Liver (tissue), 8 donors: ENCODE measurements at regions not wholly inside any gene's neighbourhood (a gene's known extent, or its start where the extent isn't known, plus 50 kb on each side); places are given as distances from the start of the nearest gene placed in this dataset.

ENCODE experiments used
- DNase-seq: peaks from one replicate; pipeline ENCODE4 v3.0.0-alpha.2; 2017; ENCODE audit warnings: low spot score
- H3K27ac ChIP-seq, 2 donors: one replicate each; pipeline ENCODE4 v1.7.0; 2013; ENCODE audit warnings: inconsistent platforms in 2 of 2, low read length in 2 of 2, control low read depth in 1 of 2, low read depth in 1 of 2, mild to moderate bottlenecking in 1 of 2
- H3K27me3 ChIP-seq, 4 donors: one replicate each; pipeline versions ENCODE4 v1.6.1 to v1.7.0; 2013; ENCODE audit warnings: low read length in 3 of 4, inconsistent platforms in 1 of 4, mild to moderate bottlenecking in 1 of 4, moderate library complexity in 1 of 4; ENCODE audit not compliant: control insufficient read depth in 4 of 4, insufficient read depth in 4 of 4
- H3K36me3 ChIP-seq, 4 donors: one replicate each; pipeline versions ENCODE4 v1.6.1 to v1.7.0; 2013; ENCODE audit warnings: low read length in 3 of 4, mild to moderate bottlenecking in 3 of 4, low read depth in 1 of 4, moderate library complexity in 1 of 4; ENCODE audit not compliant: control insufficient read depth in 4 of 4, insufficient read depth in 3 of 4
- H3K4me1 ChIP-seq, 4 donors: one replicate each; pipeline versions ENCODE4 v1.6.1 to v1.7.0; 2013; ENCODE audit warnings: low read length in 3 of 4, mild to moderate bottlenecking in 3 of 4, moderate library complexity in 1 of 4; ENCODE audit not compliant: control insufficient read depth in 4 of 4, insufficient read depth in 4 of 4
- H3K4me3 ChIP-seq, 3 donors: one replicate each; pipeline versions ENCODE4 v1.6.1 to v1.7.0; 2013; ENCODE audit warnings: low read length in 3 of 3, control low read depth in 1 of 3, low read depth in 1 of 3, mild to moderate bottlenecking in 1 of 3
- H3K9ac ChIP-seq, 2 donors: one replicate each; pipeline ENCODE4 v1.7.0; 2013; ENCODE audit warnings: low read length in 2 of 2, mild to moderate bottlenecking in 2 of 2, moderate library complexity in 2 of 2, control low read depth in 1 of 2, low read depth in 1 of 2
- H3K9me3 ChIP-seq, 4 donors: one replicate each; pipeline versions ENCODE4 v1.6.1 to v1.7.0; 2013; ENCODE audit warnings: low read length in 3 of 4; ENCODE audit not compliant: control insufficient read depth in 4 of 4
- EGR1 ChIP-seq, 2 donors: IDR thresholded peaks; 2 replicates each; pipeline ENCODE4 v1.6.1; 2016 to 2018; ENCODE audit warnings: antibody characterized with exemption in 2 of 2, low read depth in 2 of 2
- FOXA1 ChIP-seq: IDR thresholded peaks from 2 replicates; pipeline ENCODE4 v1.6.1; 2016; ENCODE audit warnings: antibody characterized with exemption
- GABPA ChIP-seq, 2 donors: IDR thresholded peaks in 1 of 2; conservative IDR thresholded peaks in 1 of 2; 2 replicates each; pipeline ENCODE4 v1.6.1; 2016; ENCODE audit warnings: antibody characterized with exemption in 2 of 2, mild to moderate bottlenecking in 1 of 2, moderate library complexity in 1 of 2
- HNF4A ChIP-seq, 2 donors: conservative IDR thresholded peaks; 2 replicates each; pipeline ENCODE4 v1.6.1; 2016; ENCODE audit warnings: antibody characterized with exemption in 2 of 2, mild to moderate bottlenecking in 2 of 2
- HNF4G ChIP-seq: IDR thresholded peaks from 2 replicates; pipeline ENCODE4 v1.6.1; 2016; ENCODE audit warnings: antibody characterized with exemption
- JUND ChIP-seq, 2 donors: IDR thresholded peaks; 2 replicates each; pipeline ENCODE4 v1.6.1; 2016; ENCODE audit warnings: antibody characterized with exemption in 2 of 2
- MAX ChIP-seq: IDR thresholded peaks from 2 replicates; pipeline ENCODE4 v1.6.1; 2016; ENCODE audit warnings: antibody characterized with exemption
- NR2F2 ChIP-seq: IDR thresholded peaks from 2 replicates; pipeline ENCODE4 v1.6.1; 2016; ENCODE audit warnings: antibody characterized with exemption
- RAD21 ChIP-seq, 2 donors: IDR thresholded peaks; 2 replicates each; pipeline ENCODE4 v1.6.1; 2016; ENCODE audit warnings: antibody characterized with exemption in 2 of 2, mild to moderate bottlenecking in 2 of 2
- SP1 ChIP-seq: IDR thresholded peaks from 2 replicates; pipeline ENCODE4 v1.6.1; 2018; ENCODE audit warnings: antibody characterized with exemption, mild to moderate bottlenecking
- TAF1 ChIP-seq: conservative IDR thresholded peaks from 2 replicates; pipeline ENCODE4 v1.6.1; 2016; ENCODE audit warnings: antibody characterized with exemption, mild to moderate bottlenecking
- WGBS: extraction: QIAGEN DNeasy Blood & Tissue Kit; methylation state at CpG from one replicate; pipeline ENCODE4 v1.1.7; 2013; 5-methylcytosine and 5-hydroxymethylcytosine counted together
- TF ChIP-seq, protein P1 (sequence below): IDR thresholded peaks from 2 replicates; pipeline ENCODE4 v1.6.1; 2016; ENCODE audit warnings: antibody characterized with exemption
- TF ChIP-seq, protein P2 (sequence below): IDR thresholded peaks from 2 replicates; pipeline ENCODE4 v1.6.1; 2016; ENCODE audit warnings: antibody characterized with exemption, mild to moderate bottlenecking
- TF ChIP-seq, protein P3 (sequence below): fragments of 150-350 bp; IDR thresholded peaks from 2 replicates; pipeline ENCODE4 v1.5.1; 2017; ENCODE audit warnings: improper control_type of control experiment, low read depth, low read length; ENCODE audit not compliant: missing input control
- TF ChIP-seq, protein P4 (sequence below): IDR thresholded peaks from 2 replicates; pipeline ENCODE4 v1.6.1; 2016; ENCODE audit warnings: antibody characterized with exemption
- donor health status: healthy.
- donor health status: healthy.
- donor health status: healthy.
- donor health status: healthy.
- donor health status: healthy.

GRCh38 chr12:125331342-125332052, 266.3 kb downstream of the AACS start (continued):
- TF ChIP-seq, protein P1, sequence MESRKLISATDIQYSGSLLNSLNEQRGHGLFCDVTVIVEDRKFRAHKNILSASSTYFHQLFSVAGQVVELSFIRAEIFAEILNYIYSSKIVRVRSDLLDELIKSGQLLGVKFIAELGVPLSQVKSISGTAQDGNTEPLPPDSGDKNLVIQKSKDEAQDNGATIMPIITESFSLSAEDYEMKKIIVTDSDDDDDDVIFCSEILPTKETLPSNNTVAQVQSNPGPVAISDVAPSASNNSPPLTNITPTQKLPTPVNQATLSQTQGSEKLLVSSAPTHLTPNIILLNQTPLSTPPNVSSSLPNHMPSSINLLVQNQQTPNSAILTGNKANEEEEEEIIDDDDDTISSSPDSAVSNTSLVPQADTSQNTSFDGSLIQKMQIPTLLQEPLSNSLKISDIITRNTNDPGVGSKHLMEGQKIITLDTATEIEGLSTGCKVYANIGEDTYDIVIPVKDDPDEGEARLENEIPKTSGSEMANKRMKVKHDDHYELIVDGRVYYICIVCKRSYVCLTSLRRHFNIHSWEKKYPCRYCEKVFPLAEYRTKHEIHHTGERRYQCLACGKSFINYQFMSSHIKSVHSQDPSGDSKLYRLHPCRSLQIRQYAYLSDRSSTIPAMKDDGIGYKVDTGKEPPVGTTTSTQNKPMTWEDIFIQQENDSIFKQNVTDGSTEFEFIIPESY = no peak

DNA sequence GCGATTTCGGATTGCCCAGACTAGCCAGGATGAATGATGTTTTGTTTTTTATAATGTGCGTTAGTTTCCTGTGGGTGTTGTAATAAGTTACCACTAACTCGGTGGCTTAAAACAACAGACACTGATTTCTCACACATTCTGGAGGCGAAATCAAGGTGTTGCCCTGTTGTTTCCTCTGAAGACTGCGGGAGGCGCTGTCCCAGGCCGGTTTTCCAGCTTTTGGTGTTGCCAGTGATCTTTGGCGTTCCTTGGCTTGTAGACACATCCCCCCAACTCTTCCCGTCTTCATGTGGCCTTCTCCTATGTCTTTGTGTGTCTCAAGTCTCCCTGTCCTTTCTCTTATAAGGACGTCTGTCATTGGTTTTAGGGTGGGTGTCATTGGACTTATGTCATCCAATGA, 267.7 kb downstream of the AACS start:
- H3K9me3 ChIP-seq = peaks cover 0 to 5% (median 0%) of the 10 kb centered on the region in 4 donors
- H3K4me1 ChIP-seq = peaks cover 0 to 8% (median 2%) of the 10 kb centered on the region in 4 donors
- no peak overlapping the region for H3K4me3 ChIP-seq
- WGBS = 74% methylated on average over 11 of the region's 11 CpGs
- no peak for TF ChIP-seq GABPA (IDR thresholded peaks at IDR 0.05 in 1 of 2, conservative IDR thresholded peaks at IDR 0.05 in 1 of 2)
- TF ChIP-seq NR2F2 = no peak
- TF ChIP-seq, protein P1 = no peak
- no peak for TF ChIP-seq EGR1 (IDR thresholded peaks at IDR 0.05; ENCODE audit: low read depth in 2 of 2)
- TF ChIP-seq, protein P2, sequence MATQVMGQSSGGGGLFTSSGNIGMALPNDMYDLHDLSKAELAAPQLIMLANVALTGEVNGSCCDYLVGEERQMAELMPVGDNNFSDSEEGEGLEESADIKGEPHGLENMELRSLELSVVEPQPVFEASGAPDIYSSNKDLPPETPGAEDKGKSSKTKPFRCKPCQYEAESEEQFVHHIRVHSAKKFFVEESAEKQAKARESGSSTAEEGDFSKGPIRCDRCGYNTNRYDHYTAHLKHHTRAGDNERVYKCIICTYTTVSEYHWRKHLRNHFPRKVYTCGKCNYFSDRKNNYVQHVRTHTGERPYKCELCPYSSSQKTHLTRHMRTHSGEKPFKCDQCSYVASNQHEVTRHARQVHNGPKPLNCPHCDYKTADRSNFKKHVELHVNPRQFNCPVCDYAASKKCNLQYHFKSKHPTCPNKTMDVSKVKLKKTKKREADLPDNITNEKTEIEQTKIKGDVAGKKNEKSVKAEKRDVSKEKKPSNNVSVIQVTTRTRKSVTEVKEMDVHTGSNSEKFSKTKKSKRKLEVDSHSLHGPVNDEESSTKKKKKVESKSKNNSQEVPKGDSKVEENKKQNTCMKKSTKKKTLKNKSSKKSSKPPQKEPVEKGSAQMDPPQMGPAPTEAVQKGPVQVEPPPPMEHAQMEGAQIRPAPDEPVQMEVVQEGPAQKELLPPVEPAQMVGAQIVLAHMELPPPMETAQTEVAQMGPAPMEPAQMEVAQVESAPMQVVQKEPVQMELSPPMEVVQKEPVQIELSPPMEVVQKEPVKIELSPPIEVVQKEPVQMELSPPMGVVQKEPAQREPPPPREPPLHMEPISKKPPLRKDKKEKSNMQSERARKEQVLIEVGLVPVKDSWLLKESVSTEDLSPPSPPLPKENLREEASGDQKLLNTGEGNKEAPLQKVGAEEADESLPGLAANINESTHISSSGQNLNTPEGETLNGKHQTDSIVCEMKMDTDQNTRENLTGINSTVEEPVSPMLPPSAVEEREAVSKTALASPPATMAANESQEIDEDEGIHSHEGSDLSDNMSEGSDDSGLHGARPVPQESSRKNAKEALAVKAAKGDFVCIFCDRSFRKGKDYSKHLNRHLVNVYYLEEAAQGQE = no peak
- TF ChIP-seq HNF4G = no peak
- TF ChIP-seq, protein P3, sequence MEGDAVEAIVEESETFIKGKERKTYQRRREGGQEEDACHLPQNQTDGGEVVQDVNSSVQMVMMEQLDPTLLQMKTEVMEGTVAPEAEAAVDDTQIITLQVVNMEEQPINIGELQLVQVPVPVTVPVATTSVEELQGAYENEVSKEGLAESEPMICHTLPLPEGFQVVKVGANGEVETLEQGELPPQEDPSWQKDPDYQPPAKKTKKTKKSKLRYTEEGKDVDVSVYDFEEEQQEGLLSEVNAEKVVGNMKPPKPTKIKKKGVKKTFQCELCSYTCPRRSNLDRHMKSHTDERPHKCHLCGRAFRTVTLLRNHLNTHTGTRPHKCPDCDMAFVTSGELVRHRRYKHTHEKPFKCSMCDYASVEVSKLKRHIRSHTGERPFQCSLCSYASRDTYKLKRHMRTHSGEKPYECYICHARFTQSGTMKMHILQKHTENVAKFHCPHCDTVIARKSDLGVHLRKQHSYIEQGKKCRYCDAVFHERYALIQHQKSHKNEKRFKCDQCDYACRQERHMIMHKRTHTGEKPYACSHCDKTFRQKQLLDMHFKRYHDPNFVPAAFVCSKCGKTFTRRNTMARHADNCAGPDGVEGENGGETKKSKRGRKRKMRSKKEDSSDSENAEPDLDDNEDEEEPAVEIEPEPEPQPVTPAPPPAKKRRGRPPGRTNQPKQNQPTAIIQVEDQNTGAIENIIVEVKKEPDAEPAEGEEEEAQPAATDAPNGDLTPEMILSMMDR = no peak
- TF ChIP-seq TAF1 = no peak
- no peak for TF ChIP-seq JUND (IDR thresholded peaks at IDR 0.05)
- no peak for TF ChIP-seq FOXA1
- TF ChIP-seq, protein P4, sequence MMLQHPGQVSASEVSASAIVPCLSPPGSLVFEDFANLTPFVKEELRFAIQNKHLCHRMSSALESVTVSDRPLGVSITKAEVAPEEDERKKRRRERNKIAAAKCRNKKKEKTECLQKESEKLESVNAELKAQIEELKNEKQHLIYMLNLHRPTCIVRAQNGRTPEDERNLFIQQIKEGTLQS = no peak
- TF ChIP-seq SP1 = no peak
- TF ChIP-seq RAD21 (IDR thresholded peaks at IDR 0.05) = no peak
- TF ChIP-seq HNF4A (conservative IDR thresholded peaks at IDR 0.05) = no peak
- TF ChIP-seq MAX = no peak
- H3K27me3 ChIP-seq = peaks cover 0 to 19% (median 0%) of the 10 kb centered on the region in 4 donors
- no peak overlapping the region for H3K9ac ChIP-seq
- DNase-seq = no peak
- H3K27ac ChIP-seq = no peak overlapping the region
- H3K36me3 ChIP-seq = no peaks in the 10 kb centered on the region
